ENCODE measurements at regions not wholly inside any gene's neighbourhood (a gene's known extent, or its start where the extent isn't known, plus 50 kb on each side); places are given as distances from the start of the nearest gene placed in this dataset.

DNA sequence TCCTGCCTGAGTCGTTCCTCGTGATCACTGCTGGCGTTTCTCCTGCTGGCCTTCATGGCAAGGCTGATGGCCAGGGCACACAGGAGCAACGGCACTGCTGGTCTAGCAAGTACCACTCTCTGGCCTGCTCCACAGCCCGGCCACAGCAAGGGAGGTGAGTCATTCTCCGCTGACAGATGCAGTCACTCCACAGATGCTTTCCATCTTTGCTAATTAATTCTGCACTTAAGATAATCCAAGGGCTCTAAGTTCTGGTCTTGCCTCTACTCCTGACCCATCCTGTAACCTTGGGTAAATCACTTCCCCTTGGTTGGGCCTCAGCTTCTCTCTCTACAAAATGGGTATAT, 244.4 kb downstream of the RPS24 start:
- TF ChIP-seq POLR2A (IDR thresholded peaks at IDR 0.05) (no peak), CTCF (IDR thresholded peaks at IDR 0.05) (no peak)

Data from testis (tissue), 2 donors.